BE2C (cell line): ENCODE measurements at regions not wholly inside any gene's neighbourhood (a gene's known extent, or its start where the extent isn't known, plus 50 kb on each side); places are given as distances from the start of the nearest gene placed in this dataset.

ENCODE experiments used
- DNase-seq: peaks from one replicate; pipeline ENCODE4 v3.0.0-alpha.2; 2020
- H3K27me3 ChIP-seq: fragments of 250-450 bp; sonication (Bioruptor Pico); 2 replicates; pipeline ENCODE4 v1.5.1; 2020; ENCODE audit warnings: mild to moderate bottlenecking
- H3K36me3 ChIP-seq: fragments of 250-450 bp; sonication (Bioruptor Pico); 2 replicates; pipeline ENCODE4 v1.5.1; 2020; ENCODE audit warnings: mild to moderate bottlenecking
- H3K4me1 ChIP-seq: fragments of 250-450 bp; sonication (Bioruptor Pico); 2 replicates; pipeline ENCODE4 v1.5.1; 2020
- H3K4me3 ChIP-seq: 2 replicates; pipeline ENCODE4 v1.5.1; 2011; ENCODE audit warnings: low read depth, low read length
- H3K9me3 ChIP-seq: fragments of 250-450 bp; sonication (Bioruptor Pico); 2 replicates; pipeline ENCODE4 v1.5.1; 2020
- TF ChIP-seq, protein P1 (sequence below): IDR thresholded peaks from 2 replicates; pipeline ENCODE4 v1.5.1; 2012; ENCODE audit warnings: mild to moderate bottlenecking, low read depth, low read length

DNA sequence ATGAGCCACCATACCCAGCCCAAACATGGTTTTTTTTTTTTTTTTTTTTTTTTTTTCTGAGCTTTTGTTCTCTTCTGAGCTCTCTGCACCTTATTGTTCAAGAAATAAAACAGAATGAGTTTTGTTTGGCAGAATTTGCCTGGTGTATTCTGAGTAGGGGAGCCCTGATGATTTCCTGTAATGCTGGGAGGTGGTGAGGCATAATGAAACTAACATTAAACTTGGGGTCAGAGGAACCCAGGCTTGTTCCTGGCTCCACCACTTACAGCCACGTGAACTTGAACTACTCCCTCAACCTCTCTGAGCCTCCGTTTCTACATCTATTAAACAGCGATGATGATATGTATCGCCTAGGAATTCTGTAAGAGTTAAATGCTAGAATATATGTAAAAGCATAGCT lies 276.3 kb upstream of the CRY1 start:
- no peak overlapping the region for H3K4me3 ChIP-seq
- H3K4me1 ChIP-seq: no peaks in the 10 kb centered on the region
- DNase-seq: no peak
- H3K36me3 ChIP-seq: no peaks in the 10 kb centered on the region
- H3K27me3 ChIP-seq: 0 out of 2 replicates have a peak, but pooled peaks cover 5% of the 10 kb centered on the region
- no peaks in the 10 kb centered on the region; the same call in 1 of the 2 replicates for H3K9me3 ChIP-seq
- TF ChIP-seq, protein P1, sequence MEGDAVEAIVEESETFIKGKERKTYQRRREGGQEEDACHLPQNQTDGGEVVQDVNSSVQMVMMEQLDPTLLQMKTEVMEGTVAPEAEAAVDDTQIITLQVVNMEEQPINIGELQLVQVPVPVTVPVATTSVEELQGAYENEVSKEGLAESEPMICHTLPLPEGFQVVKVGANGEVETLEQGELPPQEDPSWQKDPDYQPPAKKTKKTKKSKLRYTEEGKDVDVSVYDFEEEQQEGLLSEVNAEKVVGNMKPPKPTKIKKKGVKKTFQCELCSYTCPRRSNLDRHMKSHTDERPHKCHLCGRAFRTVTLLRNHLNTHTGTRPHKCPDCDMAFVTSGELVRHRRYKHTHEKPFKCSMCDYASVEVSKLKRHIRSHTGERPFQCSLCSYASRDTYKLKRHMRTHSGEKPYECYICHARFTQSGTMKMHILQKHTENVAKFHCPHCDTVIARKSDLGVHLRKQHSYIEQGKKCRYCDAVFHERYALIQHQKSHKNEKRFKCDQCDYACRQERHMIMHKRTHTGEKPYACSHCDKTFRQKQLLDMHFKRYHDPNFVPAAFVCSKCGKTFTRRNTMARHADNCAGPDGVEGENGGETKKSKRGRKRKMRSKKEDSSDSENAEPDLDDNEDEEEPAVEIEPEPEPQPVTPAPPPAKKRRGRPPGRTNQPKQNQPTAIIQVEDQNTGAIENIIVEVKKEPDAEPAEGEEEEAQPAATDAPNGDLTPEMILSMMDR: no peak

DNA sequence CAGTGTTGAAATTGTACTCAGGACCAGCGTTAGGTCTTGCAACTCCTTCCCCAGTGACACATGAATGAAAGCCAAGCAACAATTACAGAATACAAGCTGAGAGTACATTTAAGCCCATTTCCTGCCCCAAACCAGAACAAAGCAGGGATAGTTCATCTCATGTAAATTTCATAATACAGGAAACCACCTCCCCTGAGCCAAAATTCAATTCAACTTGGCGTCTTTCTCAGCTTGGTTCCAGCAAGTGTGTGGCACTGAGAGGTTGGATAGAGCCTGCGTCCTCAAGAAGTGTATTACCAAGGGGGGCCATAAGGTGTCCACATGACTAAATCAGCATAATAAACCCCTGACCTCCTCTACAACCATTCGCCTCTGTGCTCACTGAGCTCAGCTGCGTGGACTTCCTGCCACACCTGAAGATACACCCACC lies 278.9 kb upstream of the CRY1 start:
- H3K4me3 ChIP-seq: no peak overlapping the region
- no peaks in the 10 kb centered on the region for H3K36me3 ChIP-seq
- no peaks in the 10 kb centered on the region; the same call in 1 of the 2 replicates for H3K9me3 ChIP-seq
- TF ChIP-seq, protein P1: no peak
- no peaks in the 10 kb centered on the region for H3K4me1 ChIP-seq
- 0 out of 2 replicates have a peak, but pooled peaks cover 2% of the 10 kb centered on the region for H3K27me3 ChIP-seq
- DNase-seq: no peak

DNA sequence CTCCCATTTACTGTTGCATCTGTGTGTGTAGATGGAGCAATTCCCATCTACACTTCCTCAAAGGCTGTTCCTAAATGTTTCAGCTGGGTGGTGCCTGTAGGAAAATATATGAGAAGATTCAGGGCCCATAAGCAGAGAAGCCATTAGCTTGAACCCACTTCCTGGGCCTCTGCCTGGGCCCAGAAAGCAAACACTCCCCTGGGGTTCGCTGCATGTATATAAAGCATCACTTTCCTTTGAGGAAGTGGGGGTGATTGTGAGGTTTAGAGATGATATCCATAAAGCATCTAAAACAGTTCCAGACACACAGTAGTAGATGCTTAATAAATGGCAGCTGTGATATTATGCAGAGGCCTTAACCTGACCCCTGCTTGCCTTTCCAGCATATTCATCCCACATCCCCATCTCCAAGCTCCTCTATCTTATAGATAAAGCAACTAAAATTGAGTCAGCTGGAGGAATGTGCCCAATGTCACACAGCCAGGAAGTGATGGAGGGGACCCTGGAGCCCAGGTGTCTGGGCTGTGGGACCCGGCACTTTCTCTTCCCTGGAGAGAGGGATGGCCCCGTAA lies 280.0 kb upstream of the CRY1 start:
- Histone ChIP-seq H3K36me3 (no peaks in the 10 kb centered on the region), H3K4me1 (no peaks in the 10 kb centered on the region), H3K4me3 (no peak overlapping the region), H3K9me3 (no peaks in the 10 kb centered on the region; the same call in 1 of the 2 replicates), H3K27me3 (no peaks in the 10 kb centered on the region)
- TF ChIP-seq, protein P1: no peak
- DNase-seq: no peak

DNA sequence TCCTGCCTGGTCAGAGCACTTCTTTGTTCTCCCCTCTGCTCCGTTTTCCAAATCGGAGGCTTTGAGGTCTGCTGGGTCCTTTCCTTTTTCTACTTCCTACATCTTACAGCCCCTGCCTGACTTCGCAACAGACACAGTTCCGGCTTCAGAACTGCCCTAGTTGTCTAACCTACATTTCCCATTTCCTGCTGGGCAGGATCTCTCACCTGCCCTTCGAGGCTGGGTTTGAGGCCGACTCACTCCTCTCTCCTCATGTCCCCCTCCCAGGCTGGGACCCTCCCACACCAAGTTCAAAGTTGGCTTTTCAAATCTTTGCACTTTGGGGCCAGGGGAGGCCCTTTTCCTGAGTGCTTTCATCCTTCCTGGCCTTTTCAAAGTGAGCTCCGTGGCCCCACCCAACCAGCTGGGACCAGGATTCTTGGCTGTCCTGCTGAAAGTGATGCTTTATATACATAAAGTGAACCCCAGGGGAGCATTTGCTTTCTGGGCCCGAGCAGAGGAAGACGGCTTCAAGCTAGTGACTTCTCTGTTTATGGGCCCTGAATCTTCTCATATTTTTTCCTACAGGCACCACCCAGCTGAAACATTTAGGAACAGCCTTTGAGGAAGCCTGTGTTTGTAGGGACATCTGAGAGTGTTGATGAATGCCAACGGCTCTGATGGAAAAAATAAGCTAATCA lies 281.0 kb upstream of the CRY1 start:
- Histone ChIP-seq H3K9me3 (no peaks in the 10 kb centered on the region; the same call in 1 of the 2 replicates), H3K4me3 (no peak overlapping the region), H3K36me3 (no peaks in the 10 kb centered on the region), H3K4me1 (no peaks in the 10 kb centered on the region), H3K27me3 (no peaks in the 10 kb centered on the region)
- TF ChIP-seq, protein P1: no peak
- DNase-seq: no peak

DNA sequence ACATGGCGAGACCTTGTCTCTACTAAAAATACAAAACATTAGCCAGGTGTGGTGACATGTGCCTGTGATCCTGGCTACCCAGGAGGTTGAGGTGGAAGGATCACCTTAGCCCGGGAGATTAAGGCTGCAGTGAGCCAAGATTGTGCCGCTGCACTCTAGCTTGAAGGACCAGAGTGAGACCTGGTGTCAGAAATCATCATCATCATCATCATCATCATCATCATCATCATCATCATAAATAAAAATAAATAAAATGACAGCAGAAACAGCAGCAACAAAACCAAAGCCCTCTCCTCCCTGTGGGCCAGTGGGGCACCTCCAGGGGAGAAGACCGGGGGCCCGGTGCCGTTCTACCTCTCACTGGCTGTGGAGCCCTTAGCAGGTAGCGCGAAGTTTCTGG lies 281.9 kb upstream of the CRY1 start:
- H3K4me1 ChIP-seq: no peaks in the 10 kb centered on the region

More for the DNA sequence above, 281.9 kb upstream of the CRY1 start:
- Histone ChIP-seq H3K36me3 (no peaks in the 10 kb centered on the region), H3K27me3 (no peaks in the 10 kb centered on the region), H3K4me3 (no peak overlapping the region), H3K9me3 (no peaks in the 10 kb centered on the region; the same call in 1 of the 2 replicates)
- TF ChIP-seq, protein P1: no peak
- DNase-seq: no peak
